Progenitor cell of endocrine pancreas (in vitro differentiated cells): ENCODE measurements at regions not wholly inside any gene's neighbourhood (a gene's known extent, or its start where the extent isn't known, plus 50 kb on each side); places are given as distances from the start of the nearest gene placed in this dataset.

Source experiments
- DNase-seq: peaks from one replicate; pipeline ENCODE4 v3.0.0; 2021; ENCODE audit warnings: low spot score; ENCODE audit not compliant: unreplicated experiment
- H3K27ac Mint-ChIP-seq: 2 replicates; pipeline ENCODE4 v1.8.0; 2021; ENCODE audit warnings: mild to moderate bottlenecking, moderate library complexity, mixed read lengths
- H3K27me3 Mint-ChIP-seq: 2 replicates; pipeline ENCODE4 v1.8.0; 2021; ENCODE audit warnings: mixed read lengths
- H3K36me3 Mint-ChIP-seq: 2 replicates; pipeline ENCODE4 v1.8.0; 2022; ENCODE audit warnings: mixed read lengths; ENCODE audit not compliant: insufficient read depth
- H3K4me1 Mint-ChIP-seq: 2 replicates; pipeline ENCODE4 v1.8.0; 2021; ENCODE audit warnings: low read depth, mixed read lengths
- H3K4me3 Mint-ChIP-seq: 2 replicates; pipeline ENCODE4 v1.8.0; 2021; ENCODE audit warnings: low read depth, mild to moderate bottlenecking, moderate library complexity, mixed read lengths
- H3K9me3 Mint-ChIP-seq: 2 replicates; pipeline ENCODE4 v1.8.0; 2021; ENCODE audit warnings: low read depth, mixed read lengths
- TF ChIP-seq, protein P1 (sequence below): fragments of 200-600 bp; sonication (generic); IDR thresholded peaks from one replicate; pipeline ENCODE4 v1.5.0; 2021; ENCODE audit warnings: antibody characterized with exemption, mild to moderate bottlenecking; ENCODE audit not compliant: unreplicated experiment

DNA sequence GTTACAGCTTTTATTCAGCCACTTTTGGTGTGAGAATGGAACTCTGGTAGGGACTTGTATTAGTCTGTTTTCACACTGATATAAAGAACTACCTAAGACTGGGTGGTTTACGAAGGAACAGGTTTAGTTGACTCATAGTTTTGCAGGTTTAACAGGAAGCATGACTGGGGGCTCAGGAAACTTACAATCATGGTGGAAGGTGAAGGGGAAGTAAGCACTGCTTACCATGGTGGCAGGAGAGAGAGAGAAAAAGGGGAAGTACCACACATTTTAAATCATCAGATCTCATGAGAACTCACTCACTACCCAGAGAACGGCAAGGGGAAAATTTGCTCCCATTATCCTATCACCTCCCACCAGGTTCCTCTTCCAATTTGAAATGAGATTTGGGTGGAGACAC is 942.2 kb downstream of the PCDH17 start:
- no peaks in the 10 kb centered on the region for H3K27me3 Mint-ChIP-seq
- H3K4me1 Mint-ChIP-seq = peaks cover 14% of the 10 kb centered on the region
- H3K27ac Mint-ChIP-seq = no peak overlapping the region
- TF ChIP-seq, protein P1, sequence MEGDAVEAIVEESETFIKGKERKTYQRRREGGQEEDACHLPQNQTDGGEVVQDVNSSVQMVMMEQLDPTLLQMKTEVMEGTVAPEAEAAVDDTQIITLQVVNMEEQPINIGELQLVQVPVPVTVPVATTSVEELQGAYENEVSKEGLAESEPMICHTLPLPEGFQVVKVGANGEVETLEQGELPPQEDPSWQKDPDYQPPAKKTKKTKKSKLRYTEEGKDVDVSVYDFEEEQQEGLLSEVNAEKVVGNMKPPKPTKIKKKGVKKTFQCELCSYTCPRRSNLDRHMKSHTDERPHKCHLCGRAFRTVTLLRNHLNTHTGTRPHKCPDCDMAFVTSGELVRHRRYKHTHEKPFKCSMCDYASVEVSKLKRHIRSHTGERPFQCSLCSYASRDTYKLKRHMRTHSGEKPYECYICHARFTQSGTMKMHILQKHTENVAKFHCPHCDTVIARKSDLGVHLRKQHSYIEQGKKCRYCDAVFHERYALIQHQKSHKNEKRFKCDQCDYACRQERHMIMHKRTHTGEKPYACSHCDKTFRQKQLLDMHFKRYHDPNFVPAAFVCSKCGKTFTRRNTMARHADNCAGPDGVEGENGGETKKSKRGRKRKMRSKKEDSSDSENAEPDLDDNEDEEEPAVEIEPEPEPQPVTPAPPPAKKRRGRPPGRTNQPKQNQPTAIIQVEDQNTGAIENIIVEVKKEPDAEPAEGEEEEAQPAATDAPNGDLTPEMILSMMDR = no peak
- H3K9me3 Mint-ChIP-seq = peaks cover 19% of the 10 kb centered on the region
- peaks cover 8% of the 10 kb centered on the region for H3K36me3 Mint-ChIP-seq
- H3K4me3 Mint-ChIP-seq = no peak overlapping the region
- DNase-seq = no peak

DNA sequence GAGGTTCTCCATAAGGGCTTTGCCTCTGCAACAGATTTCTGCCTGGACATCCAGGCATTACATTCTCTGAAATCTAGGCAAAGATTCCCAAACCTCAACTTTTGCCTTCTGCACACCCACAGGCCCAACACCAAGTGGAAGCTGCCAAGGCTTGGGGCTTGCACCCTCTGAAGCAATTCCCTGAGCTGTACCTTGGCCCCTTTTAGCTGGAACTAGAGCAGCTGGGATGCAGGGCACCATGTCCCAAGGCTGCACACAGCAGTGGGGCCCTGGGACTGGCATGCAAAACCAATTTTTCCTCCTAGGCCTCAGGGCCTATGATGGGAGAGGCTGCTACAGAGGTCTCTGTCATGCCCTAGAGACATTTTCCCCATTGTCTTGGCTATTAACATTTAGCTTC is 943.2 kb downstream of the PCDH17 start:
- H3K27ac Mint-ChIP-seq = no peak overlapping the region

GRCh38 chr13:58579468-58579867 is 947.9 kb downstream of the PCDH17 start:
- peaks cover 12% of the 10 kb centered on the region for H3K9me3 Mint-ChIP-seq
- no peak overlapping the region for H3K27ac Mint-ChIP-seq
- peaks cover 11% of the 10 kb centered on the region for H3K4me1 Mint-ChIP-seq
- H3K36me3 Mint-ChIP-seq = peaks cover 7% of the 10 kb centered on the region
- no peaks in the 10 kb centered on the region for H3K27me3 Mint-ChIP-seq
- H3K4me3 Mint-ChIP-seq = no peak overlapping the region
- TF ChIP-seq, protein P1 = no peak
- DNase-seq = no peak

More for the DNA sequence above, 943.2 kb downstream of the PCDH17 start:
- Mint-ChIP-seq H3K27me3 (no peaks in the 10 kb centered on the region), H3K4me3 (no peak overlapping the region), H3K9me3 (peaks cover 19% of the 10 kb centered on the region), H3K36me3 (peaks cover 8% of the 10 kb centered on the region), H3K4me1 (peaks cover 17% of the 10 kb centered on the region)
- TF ChIP-seq, protein P1 = no peak
- DNase-seq = no peak

DNA sequence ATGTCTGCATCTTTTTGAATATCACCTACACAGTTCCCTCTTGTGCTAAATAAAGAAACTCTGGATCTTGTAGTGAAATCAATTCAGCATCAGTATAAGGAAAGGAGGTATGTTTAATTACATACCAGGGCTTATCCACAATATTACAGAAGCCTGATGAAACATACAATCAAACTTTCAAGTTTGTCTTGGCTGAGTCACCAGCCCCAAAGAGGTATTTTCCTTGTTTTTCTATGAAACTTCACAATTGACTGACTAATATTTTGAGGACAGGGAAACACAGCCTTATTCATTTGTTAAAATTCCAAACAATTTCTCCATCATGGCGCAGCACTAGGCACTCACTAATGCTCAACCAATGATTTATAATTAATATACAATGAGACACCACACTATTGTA is 952.4 kb downstream of the PCDH17 start:
- TF ChIP-seq, protein P1 = no peak
- Mint-ChIP-seq H3K4me1 (peaks cover 8% of the 10 kb centered on the region), H3K9me3 (no peaks in the 10 kb centered on the region), H3K4me3 (no peak overlapping the region), H3K36me3 (no peaks in the 10 kb centered on the region), H3K27ac (no peak overlapping the region), H3K27me3 (no peaks in the 10 kb centered on the region)
- DNase-seq = no peak

- H3K9me3 Mint-ChIP-seq = peaks cover 4% of the 10 kb centered on the region
- H3K4me3 Mint-ChIP-seq = no peak overlapping the region
- no peak for DNase-seq
- no peak overlapping the region for H3K27ac Mint-ChIP-seq
- H3K4me1 Mint-ChIP-seq = peaks cover 10% of the 10 kb centered on the region
- no peaks in the 10 kb centered on the region for H3K36me3 Mint-ChIP-seq
- TF ChIP-seq, protein P1 = no peak
- no peaks in the 10 kb centered on the region for H3K27me3 Mint-ChIP-seq
Measured at GRCh38 chr13:58584610-58585009, 953.1 kb downstream of the PCDH17 start.
